ENCODE measurements at regions not wholly inside any gene's neighbourhood (a gene's known extent, or its start where the extent isn't known, plus 50 kb on each side); places are given as distances from the start of the nearest gene placed in this dataset.

- TF ChIP-seq CTCF (IDR thresholded peaks at IDR 0.05; ENCODE audit: insufficient read depth, low read length) (no peak), POLR2AphosphoS5 (IDR thresholded peaks at IDR 0.05; ENCODE audit: low read depth) (no peak), SPI1 (IDR thresholded peaks at IDR 0.05; ENCODE audit: borderline replicate concordance, low read depth) (no peak)
- TF ChIP-seq, protein P1, sequence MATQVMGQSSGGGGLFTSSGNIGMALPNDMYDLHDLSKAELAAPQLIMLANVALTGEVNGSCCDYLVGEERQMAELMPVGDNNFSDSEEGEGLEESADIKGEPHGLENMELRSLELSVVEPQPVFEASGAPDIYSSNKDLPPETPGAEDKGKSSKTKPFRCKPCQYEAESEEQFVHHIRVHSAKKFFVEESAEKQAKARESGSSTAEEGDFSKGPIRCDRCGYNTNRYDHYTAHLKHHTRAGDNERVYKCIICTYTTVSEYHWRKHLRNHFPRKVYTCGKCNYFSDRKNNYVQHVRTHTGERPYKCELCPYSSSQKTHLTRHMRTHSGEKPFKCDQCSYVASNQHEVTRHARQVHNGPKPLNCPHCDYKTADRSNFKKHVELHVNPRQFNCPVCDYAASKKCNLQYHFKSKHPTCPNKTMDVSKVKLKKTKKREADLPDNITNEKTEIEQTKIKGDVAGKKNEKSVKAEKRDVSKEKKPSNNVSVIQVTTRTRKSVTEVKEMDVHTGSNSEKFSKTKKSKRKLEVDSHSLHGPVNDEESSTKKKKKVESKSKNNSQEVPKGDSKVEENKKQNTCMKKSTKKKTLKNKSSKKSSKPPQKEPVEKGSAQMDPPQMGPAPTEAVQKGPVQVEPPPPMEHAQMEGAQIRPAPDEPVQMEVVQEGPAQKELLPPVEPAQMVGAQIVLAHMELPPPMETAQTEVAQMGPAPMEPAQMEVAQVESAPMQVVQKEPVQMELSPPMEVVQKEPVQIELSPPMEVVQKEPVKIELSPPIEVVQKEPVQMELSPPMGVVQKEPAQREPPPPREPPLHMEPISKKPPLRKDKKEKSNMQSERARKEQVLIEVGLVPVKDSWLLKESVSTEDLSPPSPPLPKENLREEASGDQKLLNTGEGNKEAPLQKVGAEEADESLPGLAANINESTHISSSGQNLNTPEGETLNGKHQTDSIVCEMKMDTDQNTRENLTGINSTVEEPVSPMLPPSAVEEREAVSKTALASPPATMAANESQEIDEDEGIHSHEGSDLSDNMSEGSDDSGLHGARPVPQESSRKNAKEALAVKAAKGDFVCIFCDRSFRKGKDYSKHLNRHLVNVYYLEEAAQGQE (IDR thresholded peaks at IDR 0.05; ENCODE audit: insufficient replicate concordance, low read depth), result no peak
Observed at GRCh38 chr20:39624316-39624715, 662.2 kb downstream of the DHX35 start.
